Fibroblast of skin of right biceps (primary cell): ENCODE measurements at regions not wholly inside any gene's neighbourhood (a gene's known extent, or its start where the extent isn't known, plus 50 kb on each side); places are given as distances from the start of the nearest gene placed in this dataset.

Source experiments
- DNase-seq: peaks from one replicate; pipeline ENCODE4 v3.0.0-alpha.2; 2013

DNA sequence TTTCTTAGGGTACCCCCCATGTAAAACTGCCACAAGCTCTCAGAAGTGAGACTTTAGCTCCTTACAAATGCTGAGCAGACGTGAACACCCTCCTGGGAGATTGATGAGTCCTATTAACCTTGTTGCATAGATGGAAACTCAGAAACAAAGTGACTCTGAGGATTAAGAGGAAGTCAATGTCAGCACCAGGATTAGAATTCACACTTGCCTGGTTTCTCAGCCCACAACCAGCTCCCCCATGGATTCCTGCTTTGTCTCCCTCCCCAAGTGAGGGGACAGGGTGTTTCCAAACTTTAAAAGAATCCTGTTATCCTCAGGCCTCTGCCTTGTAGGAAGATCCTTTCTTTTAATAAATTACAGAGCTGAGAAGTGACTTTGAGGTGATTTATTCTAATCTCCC lies 324.4 kb downstream of the NDFIP2 start:
- no peak for DNase-seq

DNA sequence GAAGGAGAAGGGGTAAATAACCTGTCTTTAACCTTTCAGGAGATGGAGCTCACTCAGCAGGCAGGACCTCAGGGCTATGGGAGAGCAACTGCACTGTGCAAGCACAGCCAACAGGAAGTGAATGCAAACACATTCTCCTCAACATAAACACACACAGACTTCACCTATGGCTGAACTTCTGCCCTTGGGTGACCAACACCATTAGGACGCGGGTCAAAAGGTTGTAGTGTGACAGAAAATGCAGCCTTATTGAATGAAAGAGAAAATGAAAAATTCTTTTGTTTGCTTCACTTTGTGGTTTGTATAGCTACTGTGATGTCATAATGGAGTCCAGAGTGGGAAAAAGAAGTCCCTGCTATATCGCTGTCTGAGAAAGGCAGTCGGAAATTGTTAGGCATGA lies 323.0 kb downstream of the NDFIP2 start:
- no peak for DNase-seq

DNA sequence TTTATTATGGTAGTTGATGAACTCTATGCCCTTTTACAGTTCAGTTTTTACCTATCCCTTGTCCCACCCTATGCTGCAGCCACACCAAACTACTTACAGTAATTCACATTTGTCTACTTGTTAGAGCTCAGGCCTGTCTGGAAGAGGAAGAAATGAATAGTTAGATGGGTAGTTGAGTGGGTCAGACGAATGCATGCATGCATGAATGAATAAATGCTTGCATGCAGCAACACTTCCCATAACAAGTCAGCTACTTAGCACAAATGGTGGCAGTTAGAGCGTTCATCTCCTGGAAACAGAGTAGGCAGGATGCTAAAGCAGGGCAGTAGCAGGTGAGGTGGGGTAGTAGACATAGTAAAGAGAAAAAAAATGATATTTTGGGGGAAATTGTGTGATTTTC lies 322.3 kb downstream of the NDFIP2 start:
- DNase-seq = no peak

DNA sequence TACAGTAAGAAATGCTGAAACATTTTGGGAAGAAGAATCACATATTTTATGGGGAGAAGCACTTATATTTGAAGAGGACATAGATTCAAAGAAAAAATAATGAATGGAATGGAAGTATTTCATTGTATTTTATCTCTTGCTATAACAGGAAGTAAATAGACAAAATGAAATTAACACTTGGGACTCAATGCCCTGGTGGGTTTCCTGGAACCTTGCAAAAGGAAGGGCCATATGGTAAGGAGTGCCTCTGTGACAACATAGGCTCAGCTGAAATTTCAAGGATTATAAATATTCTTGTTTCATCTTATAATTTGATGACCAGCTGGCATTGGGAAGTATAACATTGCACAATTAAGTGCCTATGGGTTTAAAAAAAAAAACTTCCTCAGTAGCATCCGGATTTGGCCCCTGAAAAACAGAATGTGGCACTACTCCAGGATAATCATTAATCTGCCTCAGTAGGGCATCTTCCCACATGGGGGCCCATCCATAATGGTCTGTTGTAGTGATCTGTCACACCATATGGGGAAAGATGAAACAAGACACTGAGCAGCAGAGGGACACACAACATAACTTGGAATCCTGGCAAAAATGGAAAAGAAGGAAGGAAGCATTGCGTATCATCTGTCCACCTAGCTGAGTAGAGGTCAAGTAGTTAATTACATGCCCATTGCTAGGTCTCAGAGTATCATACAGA lies 321.6 kb downstream of the NDFIP2 start:
- no peak for DNase-seq

DNA sequence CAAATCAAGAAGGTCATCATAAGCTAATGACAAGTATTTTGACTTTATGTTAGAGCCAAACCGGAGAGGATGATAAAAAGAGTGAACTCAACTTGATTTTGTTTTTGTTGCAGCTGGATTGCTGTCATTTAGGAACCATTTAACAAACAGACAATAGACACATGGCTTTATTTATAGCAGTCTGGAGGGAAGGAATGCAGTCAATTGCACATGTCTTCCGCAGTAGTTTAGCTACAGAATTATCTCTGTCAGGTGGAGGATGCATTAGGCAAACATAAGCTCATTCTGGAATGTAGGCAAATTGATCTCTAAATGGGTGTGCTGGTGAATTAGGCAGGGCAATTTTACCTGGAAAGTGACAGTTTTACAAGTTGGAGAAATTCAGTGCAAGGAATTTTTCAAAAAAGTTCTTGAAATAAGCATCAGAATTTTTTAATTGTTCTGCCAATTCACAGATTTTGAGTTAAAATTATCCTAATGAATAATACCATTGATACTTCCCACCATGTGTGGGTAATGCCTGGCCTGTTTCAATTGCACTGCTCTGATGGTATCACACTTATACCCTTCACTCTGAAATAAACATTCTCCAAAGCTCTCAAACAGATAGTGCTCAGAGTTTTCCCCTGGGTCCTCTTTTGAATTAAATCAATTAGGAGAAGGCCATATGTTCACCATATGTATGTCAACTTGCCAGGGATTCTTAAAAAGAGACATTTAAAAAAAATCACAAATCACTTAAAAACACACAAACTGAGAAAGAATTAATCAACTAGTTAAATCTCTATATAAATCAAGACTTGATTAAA lies 318.3 kb downstream of the NDFIP2 start:
- DNase-seq = no peak

- DNase-seq = no peak
Observed at GRCh38 chr13:79796136-79796535, 315.2 kb downstream of the NDFIP2 start.

DNA sequence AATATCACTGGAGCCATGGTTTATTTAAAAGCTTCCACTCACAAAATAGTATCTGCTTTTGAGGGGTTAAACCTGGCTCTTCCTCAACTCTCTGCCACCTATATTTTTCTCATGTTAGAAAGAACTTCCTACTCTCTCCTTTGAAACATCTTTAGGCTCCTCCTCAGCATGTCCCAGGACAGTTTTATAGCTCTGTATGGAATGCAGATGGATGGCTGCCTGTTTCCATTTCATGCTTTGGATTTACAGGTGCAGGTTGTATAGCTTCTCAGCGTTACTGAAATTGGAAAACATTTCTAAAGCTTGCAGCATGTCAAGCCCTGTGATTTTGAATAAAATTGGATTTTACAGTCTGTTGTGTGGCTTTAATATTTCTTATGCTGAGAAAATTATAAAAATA lies 314.0 kb downstream of the NDFIP2 start:
- DNase-seq = no peak

DNA sequence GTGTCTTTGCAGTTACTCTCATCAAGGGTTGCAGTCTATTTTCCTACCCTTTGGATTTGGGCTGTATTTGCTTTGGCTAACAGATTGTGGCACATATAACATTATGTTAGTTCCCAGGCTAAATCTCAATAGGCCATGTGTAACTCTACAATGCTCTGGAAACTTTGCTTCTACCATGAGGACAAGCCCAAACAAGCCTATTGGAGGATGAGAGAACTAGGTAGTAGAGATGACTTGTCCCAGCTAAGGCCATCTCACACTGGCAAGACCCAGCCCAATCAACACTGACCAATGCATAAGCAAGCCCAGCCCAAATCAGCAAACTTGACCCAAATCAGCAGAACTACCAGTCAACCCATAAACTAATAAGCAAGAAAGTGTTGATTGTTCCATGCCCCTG lies 311.8 kb downstream of the NDFIP2 start:
- no peak for DNase-seq

DNA sequence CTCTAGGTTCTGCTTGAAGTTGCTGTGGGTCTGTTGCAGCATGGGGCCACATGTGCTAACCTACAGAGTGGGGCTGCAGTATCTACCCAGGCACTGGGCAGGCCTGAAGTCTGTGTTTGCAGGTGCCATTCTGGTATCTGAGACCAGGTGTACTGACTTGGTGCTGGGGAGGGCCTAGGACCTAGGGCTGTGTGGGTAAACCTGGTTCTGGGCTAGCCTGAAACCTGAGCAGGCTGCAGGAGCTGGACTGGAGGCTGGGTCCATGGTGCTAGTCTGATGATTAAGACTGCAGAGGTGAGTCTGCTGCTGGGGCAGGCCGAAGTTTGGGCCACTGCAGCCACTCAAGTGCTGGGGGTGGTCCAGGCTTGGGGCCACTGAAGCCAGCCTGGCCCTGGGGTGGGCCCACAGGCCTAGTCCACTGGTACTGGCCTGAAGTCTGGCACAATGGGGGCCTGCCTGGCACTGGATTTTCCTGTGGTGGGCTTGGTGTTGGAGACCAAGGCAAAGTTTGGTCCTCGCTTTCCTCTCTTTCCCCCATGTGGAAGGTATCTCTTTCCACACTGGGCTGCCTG lies 310.6 kb downstream of the NDFIP2 start:
- no peak for DNase-seq

GRCh38 chr13:79786176-79786575 lies 305.2 kb downstream of the NDFIP2 start:
- DNase-seq = no peak

DNA sequence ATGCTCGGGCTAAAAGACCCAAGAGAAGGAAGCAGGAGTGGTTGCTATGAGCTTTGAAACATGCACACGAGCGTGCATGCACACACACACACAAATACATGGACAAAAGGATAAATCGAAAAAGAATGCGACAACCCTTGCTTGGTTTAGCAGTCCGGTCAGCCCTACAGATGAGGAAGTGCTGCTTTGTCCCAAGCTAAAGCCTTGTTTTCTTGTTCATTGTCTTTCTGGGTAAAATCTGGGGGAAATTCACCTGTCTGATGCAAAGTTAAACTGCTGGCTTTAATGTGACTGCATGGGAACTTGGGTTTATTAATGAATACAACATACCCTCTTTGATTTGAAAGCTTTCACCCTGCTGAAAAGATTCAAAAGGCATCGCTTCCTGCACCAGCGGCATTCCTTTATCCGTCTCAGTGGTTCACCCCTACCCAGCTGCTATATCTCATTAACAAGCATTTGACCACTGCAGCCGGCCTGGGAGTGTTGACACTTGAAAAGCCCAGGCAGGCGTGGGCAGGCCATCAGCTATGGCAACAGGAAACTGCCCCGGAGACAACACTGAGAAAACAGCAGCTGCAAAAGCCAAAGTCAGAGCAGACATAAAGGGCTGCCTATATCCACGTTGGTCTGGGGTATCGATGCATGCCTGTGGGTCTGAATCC lies 301.7 kb downstream of the NDFIP2 start:
- no peak for DNase-seq

- peak; percentile 65 for DNase-seq
Observed at GRCh38 chr13:79781829-79782540, 301.0 kb downstream of the NDFIP2 start.

DNA sequence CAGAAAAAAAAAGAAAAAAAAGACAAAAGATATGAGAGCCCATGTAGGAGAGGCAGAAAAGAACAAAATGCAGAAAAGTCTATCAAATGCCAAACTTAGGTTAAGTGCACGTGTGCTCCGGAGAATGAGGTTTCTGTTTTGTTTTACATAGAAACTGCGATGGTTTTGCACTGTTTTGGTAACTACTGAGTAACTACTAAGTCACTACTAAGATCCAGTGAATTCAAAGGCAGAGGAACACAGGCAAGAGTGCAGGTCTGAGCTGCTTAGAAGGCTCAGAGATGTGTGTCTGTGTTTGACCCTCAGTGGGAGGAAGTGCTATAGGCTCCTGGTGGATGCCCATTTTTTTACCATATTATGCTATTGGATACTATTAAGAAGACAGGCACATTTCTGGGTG lies 299.3 kb downstream of the NDFIP2 start:
- DNase-seq = no peak

- DNase-seq = peak; percentile 36
Observed at GRCh38 chr13:79779761-79780160, 298.8 kb downstream of the NDFIP2 start.

DNA sequence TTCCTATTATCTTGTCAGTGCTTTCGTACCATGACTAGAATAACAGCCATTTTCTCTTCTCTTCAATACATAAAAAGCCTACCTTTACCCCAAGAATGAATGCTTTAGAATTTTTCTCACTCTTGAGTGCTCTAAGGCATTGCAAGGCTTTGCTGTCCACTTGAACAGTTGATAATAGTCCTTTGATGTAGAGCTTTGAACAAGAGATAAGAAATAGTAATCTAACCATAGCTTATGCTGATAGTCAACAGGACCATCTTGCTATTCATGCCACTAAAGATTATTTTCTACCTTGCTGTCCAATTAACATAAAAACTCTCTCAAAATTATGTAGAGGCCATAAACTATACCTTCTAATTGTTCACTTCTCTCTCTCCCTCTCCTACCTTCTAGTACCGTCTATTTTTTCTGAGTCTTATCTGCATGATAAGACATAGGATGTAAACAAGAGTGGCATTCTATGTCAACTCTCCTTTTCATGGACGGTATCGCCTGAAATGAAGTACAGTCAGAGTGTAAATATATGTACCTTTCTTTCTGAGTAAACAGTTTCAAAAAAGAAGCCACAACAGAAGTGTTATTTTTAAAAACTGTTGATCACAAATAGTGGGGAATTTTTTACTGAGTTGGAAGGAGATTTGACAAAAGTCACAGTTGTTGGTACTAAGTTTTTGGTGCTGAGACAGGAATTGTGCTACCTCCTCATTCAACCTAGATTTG lies 297.9 kb downstream of the NDFIP2 start:
- DNase-seq = no peak

DNA sequence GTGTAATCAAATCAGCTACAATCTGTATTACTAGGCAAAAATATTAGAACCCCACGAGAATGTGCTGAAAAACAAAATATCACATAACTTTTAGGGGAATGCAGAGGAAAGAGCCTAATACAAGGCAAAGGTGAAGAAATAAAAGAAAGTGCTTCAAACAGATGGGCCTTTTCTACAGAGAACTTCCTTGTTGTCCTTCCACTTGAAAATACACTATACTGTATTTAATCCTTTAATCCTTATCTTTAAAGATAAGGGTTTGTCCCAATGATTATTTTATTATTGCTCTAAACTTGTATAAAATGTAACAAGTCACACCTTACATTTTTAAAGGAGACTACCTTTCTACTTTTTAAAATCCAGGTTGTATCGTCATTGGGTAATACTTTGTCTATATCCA lies 296.5 kb downstream of the NDFIP2 start:
- no peak for DNase-seq

DNA sequence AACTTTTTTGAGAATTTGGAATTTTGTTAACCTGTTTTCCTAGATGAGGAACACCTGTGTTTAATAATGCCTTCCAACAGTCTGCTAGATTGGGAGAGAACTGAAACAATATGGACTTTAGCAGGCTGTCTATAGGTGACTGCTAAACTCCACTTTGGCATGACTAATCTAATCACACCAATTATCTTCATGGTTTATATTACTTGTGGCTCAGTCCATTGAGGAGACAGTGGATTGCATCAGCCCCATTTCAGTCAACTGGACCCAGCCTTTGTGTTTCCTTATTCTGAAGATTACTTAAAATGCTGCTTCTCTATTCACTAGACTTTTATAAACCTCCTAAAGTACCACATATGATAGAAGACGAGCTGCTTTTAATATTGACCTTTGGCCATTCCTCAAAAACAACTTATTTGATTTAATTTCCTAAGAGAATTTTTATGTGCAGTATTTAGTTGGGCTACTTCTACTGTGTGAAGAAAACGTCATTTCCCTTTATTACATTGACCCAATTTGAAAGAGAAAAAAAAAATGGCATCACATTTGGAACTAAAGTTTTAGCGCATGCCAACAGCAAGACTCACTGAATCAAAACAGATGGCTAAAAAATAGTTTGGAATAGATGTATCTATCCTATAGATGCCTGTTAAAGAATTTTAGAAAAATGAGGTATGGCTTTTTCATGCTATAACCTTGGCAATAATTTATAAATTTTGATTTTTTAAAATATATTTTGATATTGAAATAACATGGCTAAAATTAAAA lies 295.8 kb downstream of the NDFIP2 start:
- peak; percentile 61 for DNase-seq

DNA sequence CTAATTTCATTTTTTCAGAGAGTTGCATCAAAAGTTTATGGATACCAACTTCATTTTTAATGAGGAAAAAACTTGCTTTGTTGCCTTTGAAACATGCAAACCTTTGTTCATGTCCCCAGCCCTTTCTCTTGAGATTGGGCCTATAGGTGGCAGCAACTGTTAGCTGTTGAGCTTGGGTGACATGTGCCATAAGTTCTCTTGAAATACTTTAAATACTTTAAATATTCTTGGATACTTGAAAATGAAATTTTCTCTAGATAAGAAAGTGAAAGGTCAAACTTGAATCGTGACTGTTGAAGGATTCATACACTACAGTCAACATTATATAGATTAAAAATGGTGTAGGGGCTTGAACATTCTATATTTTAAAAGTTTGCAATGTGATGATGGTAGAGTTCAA lies 294.9 kb downstream of the NDFIP2 start:
- DNase-seq = peak; percentile 82

GRCh38 chr13:79772811-79773210 lies 291.9 kb downstream of the NDFIP2 start:
- DNase-seq = no peak

GRCh38 chr13:79771493-79771892 lies 290.5 kb downstream of the NDFIP2 start:
- DNase-seq = no peak

GRCh38 chr13:79770056-79770455 lies 289.1 kb downstream of the NDFIP2 start:
- DNase-seq = no peak

- DNase-seq = peak; percentile 46
Observed at GRCh38 chr13:79767126-79767525, 286.2 kb downstream of the NDFIP2 start.
